ENCODE measurements at regions not wholly inside any gene's neighbourhood (a gene's known extent, or its start where the extent isn't known, plus 50 kb on each side); places are given as distances from the start of the nearest gene placed in this dataset.

DNA sequence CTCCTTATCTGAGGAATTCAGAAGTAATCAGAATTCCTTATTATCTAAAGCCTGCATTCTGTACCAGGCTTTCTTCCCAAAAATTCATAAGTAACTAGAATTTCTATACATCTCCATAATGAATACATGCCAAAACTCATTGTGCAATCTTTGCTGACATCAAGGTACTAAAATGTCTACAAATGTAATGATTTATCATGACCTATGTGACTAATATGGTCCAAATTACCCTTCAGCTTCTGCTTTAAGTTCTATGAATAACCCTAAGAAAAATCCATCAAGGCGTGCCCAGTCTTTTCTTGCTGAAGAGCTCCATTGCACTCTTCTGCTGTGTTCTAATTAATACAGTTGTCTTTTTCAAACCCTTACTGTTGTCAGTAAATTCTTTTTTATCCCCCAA is 58.5 kb upstream of the SLITRK1 start:
- no peak overlapping the region for H4K8ac ChIP-seq (ENCODE audit: low read depth in 2 of 2, low read length in 2 of 2)
- H3K56ac ChIP-seq (ENCODE audit: extremely low read depth, insufficient read depth, low read length), result no peak overlapping the region
- H2AK5ac ChIP-seq (ENCODE audit: low read depth, low read length), result no peak overlapping the region
- no peak overlapping the region for H4K5ac ChIP-seq (ENCODE audit: low read depth, low read length)
- BruUV-seq (replicated peaks), result no TSS peak
- no peaks in the 10 kb centered on the region for H3K9me1 ChIP-seq (ENCODE audit: insufficient read depth, low read length)
- H2BK120ac ChIP-seq (ENCODE audit: low read depth, low read length), result no peak overlapping the region
- no peak overlapping the region for H4K91ac ChIP-seq (ENCODE audit: insufficient read depth, low read depth, low read length)
- intact Hi-C loops (cut with micrococcal nuclease) (no loop called here), in situ Hi-C loops (cut with MboI; ENCODE audit: low sequenced_read_pairs) (no loop called here), dilution Hi-C loops (cut with HindIII; ENCODE audit: low sequenced_read_pairs, unreplicated experiment) (no loop called here)
- POLR2A ChIA-PET (ENCODE audit: unreplicated experiment), result no interaction called here
- H3K18ac ChIP-seq (ENCODE audit: low read depth, low read length), result no peak overlapping the region
- H3K9me3 ChIP-seq (ENCODE audit: control insufficient read depth, insufficient read depth, low read length), result no peaks in the 10 kb centered on the region; the same call in 1 of the 2 replicates
- TF ChIP-seq CEBPB (IDR thresholded peaks at IDR 0.05; ENCODE audit: low read depth, low read length), result peak; percentile 37; the same call in 1 of the 2 replicates
- TF ChIP-seq, protein P1, sequence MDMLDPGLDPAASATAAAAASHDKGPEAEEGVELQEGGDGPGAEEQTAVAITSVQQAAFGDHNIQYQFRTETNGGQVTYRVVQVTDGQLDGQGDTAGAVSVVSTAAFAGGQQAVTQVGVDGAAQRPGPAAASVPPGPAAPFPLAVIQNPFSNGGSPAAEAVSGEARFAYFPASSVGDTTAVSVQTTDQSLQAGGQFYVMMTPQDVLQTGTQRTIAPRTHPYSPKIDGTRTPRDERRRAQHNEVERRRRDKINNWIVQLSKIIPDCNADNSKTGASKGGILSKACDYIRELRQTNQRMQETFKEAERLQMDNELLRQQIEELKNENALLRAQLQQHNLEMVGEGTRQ (IDR thresholded peaks at IDR 0.05; ENCODE audit: low read depth, low read length), result no peak
- no peak for TF ChIP-seq BHLHE40 (IDR thresholded peaks at IDR 0.05; ENCODE audit: low read depth, low read length)
- no peak overlapping the region for H2AK9ac ChIP-seq (replicated peaks; ENCODE audit: low read depth, low read length, poor library complexity)
- H3K27me3 ChIP-seq (ENCODE audit: control insufficient read depth, insufficient read depth, low read length), result no peaks in the 10 kb centered on the region
- H4K20me1 ChIP-seq (ENCODE audit: insufficient read depth, low read length), result no peaks in the 10 kb centered on the region
- no peak overlapping the region for H3K9ac ChIP-seq (ENCODE audit: low read depth, low read length)
- ATAC-seq (ENCODE audit: low read depth) (no peak), DNase-seq (no peak)
- no peak overlapping the region for H3K23ac ChIP-seq (ENCODE audit: low read depth, low read length)
- H3K36me3 ChIP-seq (ENCODE audit: control insufficient read depth, insufficient read depth, low read length), result no peaks in the 10 kb centered on the region
- no peak overlapping the region for H3K27ac ChIP-seq (ENCODE audit: insufficient read depth, low read length)
- no peak overlapping the region for H3K4me3 ChIP-seq (ENCODE audit: insufficient read depth, low read depth, low read length)
- no peak overlapping the region for H2AFZ ChIP-seq (replicated peaks; ENCODE audit: low read length, poor library complexity)
- no peak overlapping the region for H3K14ac ChIP-seq (replicated peaks; ENCODE audit: low read depth, low read length)
- H3K4me2 ChIP-seq (ENCODE audit: low read depth, low read length), result no peak overlapping the region
- no peaks in the 10 kb centered on the region for H3K79me1 ChIP-seq (ENCODE audit: low read depth in 1 of 2, low read length in 2 of 2)
- CTCF ChIA-PET, result no interaction called here
- WGBS, 2 experiments (ENCODE audit: extremely low coverage in 2 of 2, insufficient read length in 1 of 2), result no CpG with 5 or more reads among the region's 1 CpG
- no peak overlapping the region for H2BK15ac ChIP-seq (ENCODE audit: low read depth, low read length)
- no peak overlapping the region for H2BK5ac ChIP-seq (ENCODE audit: low read depth, low read length, poor library complexity, severe bottlenecking)
- H3K4ac ChIP-seq (ENCODE audit: low read depth, low read length), result no peak overlapping the region
- no peak overlapping the region for H2BK20ac ChIP-seq (ENCODE audit: low read depth, low read length)
- no peaks in the 10 kb centered on the region for H3K4me1 ChIP-seq (ENCODE audit: control insufficient read depth, insufficient read depth, low read length)

Measured in IMR-90 (cell line).